ENCODE measurements at regions not wholly inside any gene's neighbourhood (a gene's known extent, or its start where the extent isn't known, plus 50 kb on each side); places are given as distances from the start of the nearest gene placed in this dataset.

- no peak for DNase-seq (ENCODE audit: low spot score in 2 of 2)
- TF ChIP-seq, protein P1, sequence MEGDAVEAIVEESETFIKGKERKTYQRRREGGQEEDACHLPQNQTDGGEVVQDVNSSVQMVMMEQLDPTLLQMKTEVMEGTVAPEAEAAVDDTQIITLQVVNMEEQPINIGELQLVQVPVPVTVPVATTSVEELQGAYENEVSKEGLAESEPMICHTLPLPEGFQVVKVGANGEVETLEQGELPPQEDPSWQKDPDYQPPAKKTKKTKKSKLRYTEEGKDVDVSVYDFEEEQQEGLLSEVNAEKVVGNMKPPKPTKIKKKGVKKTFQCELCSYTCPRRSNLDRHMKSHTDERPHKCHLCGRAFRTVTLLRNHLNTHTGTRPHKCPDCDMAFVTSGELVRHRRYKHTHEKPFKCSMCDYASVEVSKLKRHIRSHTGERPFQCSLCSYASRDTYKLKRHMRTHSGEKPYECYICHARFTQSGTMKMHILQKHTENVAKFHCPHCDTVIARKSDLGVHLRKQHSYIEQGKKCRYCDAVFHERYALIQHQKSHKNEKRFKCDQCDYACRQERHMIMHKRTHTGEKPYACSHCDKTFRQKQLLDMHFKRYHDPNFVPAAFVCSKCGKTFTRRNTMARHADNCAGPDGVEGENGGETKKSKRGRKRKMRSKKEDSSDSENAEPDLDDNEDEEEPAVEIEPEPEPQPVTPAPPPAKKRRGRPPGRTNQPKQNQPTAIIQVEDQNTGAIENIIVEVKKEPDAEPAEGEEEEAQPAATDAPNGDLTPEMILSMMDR (IDR thresholded peaks at IDR 0.05): no peak
- no peak overlapping the region for H3K4me3 ChIP-seq (ENCODE audit: low read depth, poor library complexity, severe bottlenecking)
- intact Hi-C loops (cut with DNase I; ENCODE audit: low total_unique reads): no loop called here
- WGBS, 2 donors: 57 to 68% methylated on average over 4 of the region's 4 CpGs
Measured at GRCh38 chr11:105553025-105553424, 56.8 kb upstream of the GRIA4 start.

DNA sequence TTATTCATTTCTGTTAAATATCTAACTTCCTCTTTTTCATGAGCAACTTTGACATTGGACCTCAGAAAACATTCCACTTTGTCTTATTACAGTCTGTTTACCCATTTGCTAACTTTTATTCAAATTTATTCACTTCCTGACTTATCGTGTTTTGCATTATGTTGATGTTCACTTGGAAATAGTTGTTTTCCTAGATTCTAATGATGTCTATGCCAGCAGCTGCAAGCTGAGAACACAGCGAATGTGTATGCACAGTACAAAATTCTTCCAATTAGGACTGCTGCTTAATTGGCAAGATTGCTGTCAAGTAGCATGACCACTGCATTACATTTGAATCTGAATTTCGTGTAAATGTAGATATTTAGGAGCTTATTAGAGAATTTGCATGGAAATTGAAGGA lies 61.5 kb upstream of the GRIA4 start:
- WGBS, 2 donors: 39 to 42% methylated on average over 3 of the region's 3 CpGs
- H3K4me3 ChIP-seq (ENCODE audit: low read depth, poor library complexity, severe bottlenecking): no peak overlapping the region
- TF ChIP-seq, protein P1 (IDR thresholded peaks at IDR 0.05): no peak
- no peak for TF ChIP-seq POLR2A (IDR thresholded peaks at IDR 0.05)
- DNase-seq (ENCODE audit: low spot score in 2 of 2): no peak
- intact Hi-C loops (cut with DNase I; ENCODE audit: low total_unique reads): no loop called here

DNA sequence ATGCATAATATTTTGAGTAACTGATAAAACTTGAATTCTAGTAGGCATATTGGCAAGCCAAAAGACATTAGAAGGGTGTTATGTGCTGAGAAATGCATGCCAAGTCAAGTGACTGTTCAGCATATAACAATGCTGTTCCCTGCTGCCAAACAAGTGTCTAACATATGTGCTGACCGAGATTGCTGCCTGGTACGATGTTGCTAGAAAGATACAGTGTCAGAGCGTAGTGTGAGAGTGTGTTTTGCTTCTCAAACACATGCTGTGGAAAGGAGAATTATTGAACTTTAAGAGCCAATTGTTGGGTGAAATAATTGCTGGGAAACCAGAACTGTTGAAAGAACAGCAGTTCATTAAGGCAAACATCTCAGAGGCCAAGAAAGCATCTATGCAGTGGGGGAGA lies 71.3 kb upstream of the GRIA4 start:
- intact Hi-C loops (cut with DNase I; ENCODE audit: low total_unique reads): no loop called here
- WGBS, 2 donors: 57 to 63% methylated on average over 3 of the region's 3 CpGs
- H3K4me3 ChIP-seq (ENCODE audit: low read depth, poor library complexity, severe bottlenecking): no peak overlapping the region
- no peak for DNase-seq (ENCODE audit: low spot score in 2 of 2)
- TF ChIP-seq, protein P1 (IDR thresholded peaks at IDR 0.05): no peak
- TF ChIP-seq POLR2A (IDR thresholded peaks at IDR 0.05): no peak

DNA sequence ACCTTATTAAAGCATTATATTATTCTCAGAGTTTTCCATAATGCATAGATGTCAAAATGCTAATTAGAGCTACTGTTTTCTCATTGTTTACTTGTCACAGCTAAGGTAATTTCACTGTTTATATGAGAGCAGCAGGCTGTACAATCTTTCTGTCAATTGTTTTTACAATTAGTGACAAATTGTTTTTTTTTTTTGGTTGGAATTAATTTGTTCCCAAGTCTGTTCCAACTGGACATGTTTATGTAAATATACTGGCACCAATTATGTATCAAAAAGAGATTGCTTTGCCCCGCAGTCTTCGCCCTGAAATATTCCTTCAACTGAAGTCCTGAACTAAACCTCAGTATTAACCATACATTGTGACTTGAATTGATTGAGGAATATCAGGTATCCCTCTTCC lies 72.3 kb upstream of the GRIA4 start:
- intact Hi-C loops (cut with DNase I; ENCODE audit: low total_unique reads): no loop called here
- DNase-seq (ENCODE audit: low spot score in 2 of 2): no peak
- no peak overlapping the region for H3K4me3 ChIP-seq (ENCODE audit: low read depth, poor library complexity, severe bottlenecking)
- WGBS, 2 donors: 29 to 42% methylated on average over 2 of the region's 2 CpGs
- no peak for TF ChIP-seq POLR2A (IDR thresholded peaks at IDR 0.05)
- TF ChIP-seq, protein P1 (IDR thresholded peaks at IDR 0.05): no peak

DNA sequence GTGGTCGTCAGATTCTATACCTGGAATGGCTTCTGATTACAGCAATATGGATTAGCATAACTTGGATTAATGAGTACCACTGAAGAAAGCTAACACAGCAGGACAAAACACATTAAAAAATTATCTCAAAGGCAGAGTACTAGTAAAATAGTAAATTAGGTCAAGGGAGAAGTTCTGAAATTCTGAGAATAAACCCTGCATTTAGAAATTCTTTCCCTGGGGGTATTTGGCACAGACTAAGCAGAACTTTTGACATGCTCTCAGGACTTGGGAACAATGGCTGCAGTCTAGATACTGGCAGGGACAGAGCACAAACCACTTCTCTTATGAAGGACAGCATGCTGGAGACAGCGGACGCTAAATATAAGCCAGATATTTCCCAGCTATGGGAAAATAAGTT lies 85.6 kb upstream of the GRIA4 start:
- no peak for DNase-seq (ENCODE audit: low spot score in 2 of 2)
- intact Hi-C loops (cut with DNase I; ENCODE audit: low total_unique reads): no loop called here
- TF ChIP-seq, protein P1 (IDR thresholded peaks at IDR 0.05): no peak
- no peak for TF ChIP-seq POLR2A (IDR thresholded peaks at IDR 0.05)
- 63 to 65% methylated on average over 3 of the region's 3 CpGs for WGBS, 2 donors
- H3K4me3 ChIP-seq (ENCODE audit: low read depth, poor library complexity, severe bottlenecking): no peak overlapping the region

DNA sequence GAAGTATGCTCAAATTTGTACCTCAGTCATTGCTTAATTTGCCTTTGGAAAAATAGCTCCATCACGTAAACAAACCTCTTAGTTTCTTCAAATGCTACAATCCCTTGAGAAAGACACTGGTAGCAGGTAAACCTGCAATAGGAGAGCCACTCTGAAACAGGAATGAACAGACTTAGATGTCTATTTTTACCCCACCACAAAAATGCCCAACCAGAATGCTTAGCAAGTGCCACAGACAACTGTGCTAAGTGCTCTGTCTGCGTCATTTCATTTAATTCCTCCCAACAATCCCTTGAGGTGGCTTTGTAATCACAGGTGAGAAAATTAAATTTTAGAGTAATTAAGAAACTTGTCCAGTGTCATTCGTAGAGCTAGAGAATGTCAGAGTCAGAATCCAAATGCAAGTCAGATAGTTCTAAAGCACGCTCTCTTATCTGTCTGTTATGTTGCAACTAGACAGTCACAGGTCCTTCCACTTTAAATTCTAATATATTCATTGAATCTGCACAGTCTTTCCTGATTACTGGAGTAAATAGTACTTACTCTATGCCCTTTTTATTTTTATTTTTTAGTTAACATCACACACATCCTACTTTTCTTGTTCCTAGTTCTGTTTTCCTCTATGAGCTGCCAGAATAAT lies 89.0 kb upstream of the GRIA4 start:
- no peak overlapping the region for H3K4me3 ChIP-seq (ENCODE audit: low read depth, poor library complexity, severe bottlenecking)
- DNase-seq (ENCODE audit: low spot score in 2 of 2): no peak
- no peak for TF ChIP-seq POLR2A (IDR thresholded peaks at IDR 0.05)
- TF ChIP-seq, protein P1 (IDR thresholded peaks at IDR 0.05): no peak
- intact Hi-C loops (cut with DNase I; ENCODE audit: low total_unique reads): no loop called here
- WGBS, 2 donors: 88 to 95% methylated on average over 4 of the region's 4 CpGs

Data from lower leg skin (tissue), 4 donors.